Calu3 (cell line): ENCODE measurements at regions not wholly inside any gene's neighbourhood (a gene's known extent, or its start where the extent isn't known, plus 50 kb on each side); places are given as distances from the start of the nearest gene placed in this dataset.

Experiments used
- BruUV-seq: library from RNA; stranded (reverse); fragments of 400-500 nt; replicated peaks from 2 replicates; lab custom pipeline; 2021; lab: Mats Ljungman, UMichigan
- CTCF ChIA-PET: fragments of 300-600 bp; sonication (Branson Sonifier 250); formaldehyde crosslinking; loops from one replicate; lab custom pipeline; 2022; ENCODE audit warnings: antibody characterized with exemption; lab: Charles Lee
- DNase-seq: peaks from one replicate; pipeline ENCODE4 v3.0.0; 2022
- H3K27ac Mint-ChIP-seq: one replicate; pipeline ENCODE4 v1.8.0; 2022; ENCODE audit warnings: mixed read lengths; ENCODE audit not compliant: unreplicated experiment
- H3K27me3 Mint-ChIP-seq: one replicate; pipeline ENCODE4 v1.8.0; 2022; ENCODE audit warnings: mixed read lengths; ENCODE audit not compliant: unreplicated experiment
- H3K36me3 Mint-ChIP-seq: one replicate; pipeline ENCODE4 v1.8.0; 2022; ENCODE audit warnings: mild to moderate bottlenecking, moderate library complexity, mixed read lengths; ENCODE audit not compliant: insufficient read depth, unreplicated experiment
- H3K4me1 Mint-ChIP-seq: one replicate; pipeline ENCODE4 v1.8.0; 2022; ENCODE audit warnings: mild to moderate bottlenecking, low read depth, mixed read lengths; ENCODE audit not compliant: unreplicated experiment
- H3K4me3 Mint-ChIP-seq: one replicate; pipeline ENCODE4 v1.8.0; 2022; ENCODE audit warnings: mild to moderate bottlenecking, low read depth, moderate library complexity, mixed read lengths; ENCODE audit not compliant: unreplicated experiment
- H3K9me3 Mint-ChIP-seq: one replicate; pipeline ENCODE4 v1.8.0; 2022; ENCODE audit warnings: low read depth, mixed read lengths; ENCODE audit not compliant: unreplicated experiment
- intact Hi-C: fragments of 100-400 bp; cut with micrococcal nuclease; formaldehyde crosslinking; loops from one replicate; pipeline ENCODE4 v1.10.0; 2022; ENCODE audit not compliant: unreplicated experiment
- TF ChIP-seq, protein P1 (sequence below): fragments of 200-600 bp; IDR thresholded peaks from one replicate; pipeline ENCODE4 v1.8.0; 2022; ENCODE audit warnings: antibody characterized with exemption; ENCODE audit not compliant: unreplicated experiment

- H3K9me3 Mint-ChIP-seq = no peaks in the 10 kb centered on the region
- no TSS peak for BruUV-seq
- H3K27ac Mint-ChIP-seq = no peak overlapping the region
- TF ChIP-seq, protein P1, sequence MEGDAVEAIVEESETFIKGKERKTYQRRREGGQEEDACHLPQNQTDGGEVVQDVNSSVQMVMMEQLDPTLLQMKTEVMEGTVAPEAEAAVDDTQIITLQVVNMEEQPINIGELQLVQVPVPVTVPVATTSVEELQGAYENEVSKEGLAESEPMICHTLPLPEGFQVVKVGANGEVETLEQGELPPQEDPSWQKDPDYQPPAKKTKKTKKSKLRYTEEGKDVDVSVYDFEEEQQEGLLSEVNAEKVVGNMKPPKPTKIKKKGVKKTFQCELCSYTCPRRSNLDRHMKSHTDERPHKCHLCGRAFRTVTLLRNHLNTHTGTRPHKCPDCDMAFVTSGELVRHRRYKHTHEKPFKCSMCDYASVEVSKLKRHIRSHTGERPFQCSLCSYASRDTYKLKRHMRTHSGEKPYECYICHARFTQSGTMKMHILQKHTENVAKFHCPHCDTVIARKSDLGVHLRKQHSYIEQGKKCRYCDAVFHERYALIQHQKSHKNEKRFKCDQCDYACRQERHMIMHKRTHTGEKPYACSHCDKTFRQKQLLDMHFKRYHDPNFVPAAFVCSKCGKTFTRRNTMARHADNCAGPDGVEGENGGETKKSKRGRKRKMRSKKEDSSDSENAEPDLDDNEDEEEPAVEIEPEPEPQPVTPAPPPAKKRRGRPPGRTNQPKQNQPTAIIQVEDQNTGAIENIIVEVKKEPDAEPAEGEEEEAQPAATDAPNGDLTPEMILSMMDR = no peak
- H3K4me1 Mint-ChIP-seq = peaks cover 21% of the 10 kb centered on the region
- H3K36me3 Mint-ChIP-seq = no peaks in the 10 kb centered on the region
- CTCF ChIA-PET = interaction anchor here (0.5 kb wide), 1 partner anchor 917 kb away, joined by 3 read pairs; no protein-coding TSS in a partner anchor
- H3K4me3 Mint-ChIP-seq = no peak overlapping the region
- intact Hi-C loops = no loop called here
- DNase-seq = peak; percentile 29
- no peaks in the 10 kb centered on the region for H3K27me3 Mint-ChIP-seq
These were observed 138.9 kb downstream of the PTH2R start for GRCh38 chr2:208545403-208546042.

DNA sequence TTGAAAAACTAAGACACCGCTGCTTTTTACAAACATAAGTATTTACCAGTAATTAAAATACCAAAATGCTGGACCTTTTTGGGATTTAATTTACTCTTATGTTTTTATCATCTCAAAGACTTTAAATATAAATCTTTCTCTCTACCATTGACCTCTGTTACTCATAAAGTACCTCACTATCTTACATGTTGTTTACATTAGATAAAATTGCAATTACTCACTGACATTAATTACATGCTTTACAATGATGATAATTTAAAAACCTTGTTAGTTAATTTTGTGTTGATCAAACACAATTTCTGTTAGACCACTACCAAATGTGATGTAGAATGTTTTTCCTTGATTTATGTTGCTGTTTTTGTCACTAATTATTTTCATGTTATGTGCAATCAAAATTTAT lies 139.5 kb downstream of the PTH2R start:
- peaks cover 3% of the 10 kb centered on the region for H3K9me3 Mint-ChIP-seq
- TF ChIP-seq, protein P1 = no peak
- no peaks in the 10 kb centered on the region for H3K36me3 Mint-ChIP-seq
- H3K4me3 Mint-ChIP-seq = no peak overlapping the region
- no TSS peak for BruUV-seq
- intact Hi-C loops = no loop called here
- no peak overlapping the region for H3K27ac Mint-ChIP-seq
- peaks cover 21% of the 10 kb centered on the region for H3K4me1 Mint-ChIP-seq
- H3K27me3 Mint-ChIP-seq = no peaks in the 10 kb centered on the region
- CTCF ChIA-PET = interaction anchor here (0.5 kb wide), 1 partner anchor 917 kb away, joined by 3 read pairs; no protein-coding TSS in a partner anchor
- DNase-seq = no peak

DNA sequence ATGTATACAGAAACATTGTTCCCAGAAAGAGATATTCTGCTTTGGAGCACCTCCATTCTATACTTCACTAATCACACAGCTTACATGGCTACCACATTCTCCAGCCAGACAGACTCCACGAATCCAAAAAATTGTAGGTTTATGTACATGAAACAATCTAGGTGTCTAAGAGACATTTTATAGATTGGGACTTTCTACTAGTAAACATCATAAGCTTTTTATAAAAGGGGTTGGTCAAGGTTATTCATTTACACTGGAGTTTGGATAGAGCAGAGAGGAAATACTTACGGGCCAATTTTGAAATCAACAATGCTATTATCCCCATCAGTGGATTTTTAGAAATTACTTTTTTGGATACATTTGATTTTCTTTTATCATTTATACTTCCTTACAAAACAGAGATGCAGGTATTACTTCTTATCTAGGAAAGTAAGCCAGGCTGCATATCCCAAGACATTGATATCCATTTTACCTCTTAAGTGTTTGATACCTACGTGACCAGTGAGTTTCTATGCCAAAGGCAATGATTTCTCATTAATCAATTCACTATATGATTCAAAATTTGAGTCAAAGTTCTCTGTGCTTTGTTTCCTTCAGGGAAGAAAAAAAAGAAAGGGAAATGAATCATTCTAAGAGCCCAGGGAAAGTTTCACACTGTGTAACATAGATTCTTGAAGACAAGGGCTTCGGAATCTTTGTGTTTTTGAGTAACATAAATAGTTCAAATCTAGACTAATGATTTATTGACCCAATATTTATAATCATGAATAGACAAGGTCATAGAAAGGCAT lies 140.5 kb downstream of the PTH2R start:
- TF ChIP-seq, protein P1 = no peak
- BruUV-seq = no TSS peak
- CTCF ChIA-PET = no interaction called here
- intact Hi-C loops = no loop called here
- Mint-ChIP-seq H3K36me3 (no peaks in the 10 kb centered on the region), H3K9me3 (peaks cover 3% of the 10 kb centered on the region), H3K4me3 (no peak overlapping the region), H3K4me1 (peaks cover 21% of the 10 kb centered on the region), H3K27ac (peak overlapping the region; percentile 8), H3K27me3 (no peaks in the 10 kb centered on the region)
- DNase-seq = no peak

GRCh38 chr2:208548700-208549099 lies 142.1 kb downstream of the PTH2R start:
- Mint-ChIP-seq H3K27me3 (no peaks in the 10 kb centered on the region), H3K4me3 (no peak overlapping the region), H3K27ac (no peak overlapping the region), H3K9me3 (peaks cover 3% of the 10 kb centered on the region), H3K36me3 (no peaks in the 10 kb centered on the region), H3K4me1 (peaks cover 21% of the 10 kb centered on the region)
- intact Hi-C loops = no loop called here
- no peak for DNase-seq
- TF ChIP-seq, protein P1 = no peak
- CTCF ChIA-PET = no interaction called here
- no TSS peak for BruUV-seq
